ENCODE measurements at regions not wholly inside any gene's neighbourhood (a gene's known extent, or its start where the extent isn't known, plus 50 kb on each side); places are given as distances from the start of the nearest gene placed in this dataset.
"Not testable (repeated sequence)": the region's sequence is repeated elsewhere in the genome, so short reads cannot be mapped to it uniquely, and the experiment has no call there.

GRCh38 chr10:38430242-38430641 is 336.1 kb downstream of the ZNF37A start:
- H3K36me3 ChIP-seq (ENCODE audit: control insufficient read depth in 4 of 4, insufficient read depth in 4 of 4, low read length in 4 of 4); H3K9ac ChIP-seq (ENCODE audit: insufficient read depth in 1 of 2, low read length in 2 of 2); H3K27ac ChIP-seq (ENCODE audit: low read depth in 1 of 2, low read length in 1 of 2); ATAC-seq (ENCODE audit: insufficient read depth, low FRiP score); H3K4me1 ChIP-seq (ENCODE audit: control insufficient read depth in 5 of 5, insufficient read depth in 5 of 5, low read length in 5 of 5); DNase-seq; H3K27me3 ChIP-seq (ENCODE audit: control insufficient read depth in 3 of 3, insufficient read depth in 3 of 3, low read length in 2 of 3); H3K9me3 ChIP-seq (ENCODE audit: control insufficient read depth in 4 of 4, insufficient read depth in 3 of 4, low read length in 3 of 4); H3K4me3 ChIP-seq: not testable (repeated sequence)
- WGBS, 2 donors, result 100% methylated on average over 2 of the region's 2 CpGs

DNA sequence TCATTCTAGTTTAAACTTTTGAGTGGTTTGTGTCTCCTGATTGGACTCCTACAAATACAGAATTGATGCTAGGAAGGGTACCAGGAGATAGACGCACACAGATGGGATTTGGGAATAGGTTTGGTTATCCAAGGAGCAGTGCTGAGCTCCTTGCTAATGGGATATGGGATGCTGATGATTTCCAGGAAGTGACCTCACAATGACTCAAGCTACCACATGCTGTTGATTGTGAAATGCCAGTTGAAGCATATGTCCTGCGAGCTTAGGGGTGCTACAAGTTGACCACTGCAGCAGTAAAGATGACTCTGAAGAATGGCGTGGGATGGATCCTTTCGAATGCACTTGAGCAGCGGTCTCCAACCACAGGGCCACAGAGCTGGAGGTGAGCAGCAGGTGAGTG is 343.2 kb downstream of the ZNF37A start:
- H3K27me3 ChIP-seq (ENCODE audit: control insufficient read depth in 3 of 3, insufficient read depth in 3 of 3, low read length in 2 of 3); H3K36me3 ChIP-seq (ENCODE audit: control insufficient read depth in 4 of 4, insufficient read depth in 4 of 4, low read length in 4 of 4); H3K9me3 ChIP-seq (ENCODE audit: control insufficient read depth in 4 of 4, insufficient read depth in 3 of 4, low read length in 3 of 4); H3K4me3 ChIP-seq; DNase-seq; ATAC-seq (ENCODE audit: insufficient read depth, low FRiP score); H3K4me1 ChIP-seq (ENCODE audit: control insufficient read depth in 5 of 5, insufficient read depth in 5 of 5, low read length in 5 of 5); H3K9ac ChIP-seq (ENCODE audit: insufficient read depth in 1 of 2, low read length in 2 of 2); H3K27ac ChIP-seq (ENCODE audit: low read depth in 1 of 2, low read length in 1 of 2): not testable (repeated sequence)
- WGBS, 2 donors, result 96 to 100% methylated on average over 1 to 5 of the region's 5 CpGs

DNA sequence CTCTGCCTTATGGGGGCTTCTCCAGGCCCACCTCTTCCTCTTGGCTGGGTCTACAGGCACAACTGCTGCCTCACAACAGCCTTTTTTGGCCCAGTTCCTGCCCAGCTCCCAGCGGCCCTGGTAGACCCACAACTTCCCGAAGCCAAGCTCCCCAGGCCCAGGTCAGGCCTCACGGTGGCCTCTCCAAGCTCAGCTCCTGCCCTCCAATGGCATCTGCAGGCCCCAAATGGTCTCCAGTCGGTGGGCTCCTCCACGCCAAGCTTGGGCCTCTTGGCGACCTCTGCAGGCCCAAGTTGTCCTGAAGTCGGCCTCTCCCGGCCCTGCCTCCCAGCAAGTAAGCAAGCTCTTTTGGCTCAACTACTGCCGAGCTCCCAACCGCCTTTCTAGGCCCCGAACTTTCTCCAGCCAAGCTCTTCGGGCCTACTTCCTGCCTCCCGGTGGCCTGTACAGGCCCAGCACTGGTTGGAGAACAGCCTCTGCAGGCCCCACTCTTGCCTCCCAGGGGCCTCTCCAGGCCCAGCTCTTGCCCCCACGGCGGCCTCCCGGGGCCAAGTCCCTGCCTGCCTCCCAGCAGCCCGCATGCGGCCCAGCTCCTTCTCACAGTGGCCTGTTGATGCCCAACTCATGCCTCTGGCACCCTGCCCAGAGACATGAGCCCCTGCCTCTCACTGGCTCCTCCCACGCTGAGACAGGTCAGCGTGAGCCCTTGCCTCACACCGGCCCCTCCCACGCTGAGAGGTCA is 354.6 kb downstream of the ZNF37A start:
- not testable (repeated sequence) for H3K9ac ChIP-seq (ENCODE audit: insufficient read depth in 1 of 2, low read length in 2 of 2); DNase-seq; H3K27me3 ChIP-seq (ENCODE audit: control insufficient read depth in 3 of 3, insufficient read depth in 3 of 3, low read length in 2 of 3); H3K36me3 ChIP-seq (ENCODE audit: control insufficient read depth in 4 of 4, insufficient read depth in 4 of 4, low read length in 4 of 4); ATAC-seq (ENCODE audit: insufficient read depth, low FRiP score); H3K4me3 ChIP-seq; H3K27ac ChIP-seq (ENCODE audit: low read depth in 1 of 2, low read length in 1 of 2); H3K4me1 ChIP-seq (ENCODE audit: control insufficient read depth in 5 of 5, insufficient read depth in 5 of 5, low read length in 5 of 5); H3K9me3 ChIP-seq (ENCODE audit: control insufficient read depth in 4 of 4, insufficient read depth in 3 of 4, low read length in 3 of 4)
- WGBS, 2 donors, result 94 to 97% methylated on average over 22 of the region's 22 CpGs

GRCh38 chr10:38449618-38450017 is 355.5 kb downstream of the ZNF37A start:
- H3K36me3 ChIP-seq (ENCODE audit: control insufficient read depth in 4 of 4, insufficient read depth in 4 of 4, low read length in 4 of 4); H3K27me3 ChIP-seq (ENCODE audit: control insufficient read depth in 3 of 3, insufficient read depth in 3 of 3, low read length in 2 of 3); H3K4me1 ChIP-seq (ENCODE audit: control insufficient read depth in 5 of 5, insufficient read depth in 5 of 5, low read length in 5 of 5); H3K4me3 ChIP-seq; H3K27ac ChIP-seq (ENCODE audit: low read depth in 1 of 2, low read length in 1 of 2); H3K9ac ChIP-seq (ENCODE audit: insufficient read depth in 1 of 2, low read length in 2 of 2); ATAC-seq (ENCODE audit: insufficient read depth, low FRiP score); H3K9me3 ChIP-seq (ENCODE audit: control insufficient read depth in 4 of 4, insufficient read depth in 3 of 4, low read length in 3 of 4); DNase-seq: not testable (repeated sequence)
- 97 to 99% methylated on average over 20 to 21 of the region's 21 CpGs for WGBS, 2 donors

- not testable (repeated sequence) for ATAC-seq (ENCODE audit: insufficient read depth, low FRiP score); H3K27me3 ChIP-seq (ENCODE audit: control insufficient read depth in 3 of 3, insufficient read depth in 3 of 3, low read length in 2 of 3); H3K27ac ChIP-seq (ENCODE audit: low read depth in 1 of 2, low read length in 1 of 2); H3K4me3 ChIP-seq; DNase-seq; H3K36me3 ChIP-seq (ENCODE audit: control insufficient read depth in 4 of 4, insufficient read depth in 4 of 4, low read length in 4 of 4); H3K4me1 ChIP-seq (ENCODE audit: control insufficient read depth in 5 of 5, insufficient read depth in 5 of 5, low read length in 5 of 5); H3K9ac ChIP-seq (ENCODE audit: insufficient read depth in 1 of 2, low read length in 2 of 2)
- peaks cover 0 to 11% (median 0%) of the 10 kb centered on the region in 4 donors for H3K9me3 ChIP-seq (ENCODE audit: control insufficient read depth in 4 of 4, insufficient read depth in 3 of 4, low read length in 3 of 4)
- 95 to 97% methylated on average over 32 of the region's 32 CpGs for WGBS, 2 donors
Measured at GRCh38 chr10:38450372-38451057, 356.4 kb downstream of the ZNF37A start.

DNA sequence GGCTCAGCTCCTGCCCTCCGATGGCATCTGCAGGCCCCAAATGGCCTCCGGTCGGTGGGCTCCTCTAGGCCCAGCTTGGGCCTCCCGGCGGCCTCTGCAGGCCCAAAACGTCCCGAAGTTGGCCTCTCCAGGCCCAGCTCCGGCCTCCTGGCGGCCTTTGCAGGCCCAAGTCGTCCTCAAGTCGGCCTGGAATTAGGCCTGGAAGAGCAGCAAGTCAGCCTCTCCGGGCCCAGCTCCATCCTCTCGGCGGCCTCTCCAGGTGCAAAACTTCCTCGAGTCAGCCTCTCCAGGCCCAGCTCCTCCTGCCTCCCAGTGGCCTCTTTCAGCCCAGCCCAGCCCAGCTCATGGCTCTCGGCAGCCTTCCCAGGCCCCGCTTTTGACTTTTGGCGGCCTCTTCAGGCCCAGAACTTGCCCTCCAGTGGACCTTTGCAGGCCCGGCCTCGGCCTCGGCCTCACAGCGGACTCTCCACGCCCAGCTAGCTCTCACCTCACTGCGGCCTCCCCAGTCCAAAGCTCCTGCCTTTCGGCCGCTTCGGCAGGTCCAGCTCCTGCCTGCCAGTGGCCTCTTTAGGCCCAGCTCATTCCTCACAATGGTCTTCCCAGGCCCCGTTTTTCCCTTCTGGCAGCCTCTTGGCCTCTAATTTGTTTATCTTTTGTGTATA is 357.3 kb downstream of the ZNF37A start:
- WGBS, 2 donors, result 95 to 96% methylated on average over 27 to 28 of the region's 28 CpGs
- not testable (repeated sequence) for H3K27me3 ChIP-seq (ENCODE audit: control insufficient read depth in 3 of 3, insufficient read depth in 3 of 3, low read length in 2 of 3); H3K4me1 ChIP-seq (ENCODE audit: control insufficient read depth in 5 of 5, insufficient read depth in 5 of 5, low read length in 5 of 5); H3K9ac ChIP-seq (ENCODE audit: insufficient read depth in 1 of 2, low read length in 2 of 2); H3K36me3 ChIP-seq (ENCODE audit: control insufficient read depth in 4 of 4, insufficient read depth in 4 of 4, low read length in 4 of 4); ATAC-seq (ENCODE audit: insufficient read depth, low FRiP score); DNase-seq; H3K27ac ChIP-seq (ENCODE audit: low read depth in 1 of 2, low read length in 1 of 2); H3K4me3 ChIP-seq
- peaks cover 0 to 11% (median 0%) of the 10 kb centered on the region in 4 donors for H3K9me3 ChIP-seq (ENCODE audit: control insufficient read depth in 4 of 4, insufficient read depth in 3 of 4, low read length in 3 of 4)

All from lung (tissue), 9 donors.